ENCODE measurements at regions not wholly inside any gene's neighbourhood (a gene's known extent, or its start where the extent isn't known, plus 50 kb on each side); places are given as distances from the start of the nearest gene placed in this dataset.

DNA sequence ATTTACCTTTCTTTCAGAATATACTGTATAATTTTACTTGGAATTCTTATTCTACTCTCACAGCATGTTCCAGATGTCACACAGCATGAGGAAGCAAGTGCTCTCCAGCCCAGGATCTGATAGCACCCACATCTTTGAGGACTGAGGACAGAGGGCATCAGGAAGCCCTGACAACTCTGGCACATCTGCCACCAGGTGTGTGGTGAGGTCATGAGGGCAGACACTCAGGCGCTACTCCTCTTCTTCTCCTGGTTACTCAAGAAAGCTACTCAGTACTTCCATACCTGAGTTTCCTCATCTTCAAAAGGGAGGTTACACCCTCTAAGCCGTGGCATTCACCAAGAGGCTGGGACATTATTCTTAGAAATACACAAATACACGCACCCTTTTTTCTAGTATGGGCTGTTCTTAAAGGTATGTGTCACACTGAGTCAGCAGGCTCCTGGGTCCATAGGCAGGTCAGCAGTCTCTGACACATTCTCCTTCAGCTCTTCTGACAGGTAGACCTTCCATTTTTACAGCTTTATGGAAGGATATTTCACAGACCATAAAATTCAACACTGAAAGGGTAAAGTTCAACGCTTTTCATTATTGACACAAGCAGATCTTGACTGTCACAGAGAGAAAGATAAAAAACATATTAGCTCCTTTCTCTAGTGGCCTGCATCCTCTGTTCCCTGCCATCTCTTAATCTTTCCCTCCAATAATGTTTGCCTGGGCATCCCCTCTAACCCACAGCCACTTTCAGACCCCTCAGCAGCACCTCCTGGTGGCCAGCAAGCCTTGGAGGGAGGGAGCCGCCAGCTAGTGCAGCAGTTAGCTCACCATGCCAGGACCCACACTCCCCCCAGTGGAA is 103.2 kb upstream of the TJP1 start:
- H3K27me3 ChIP-seq = no peaks in the 10 kb centered on the region
- intact Hi-C loops (cut with DNase I) = loop anchor here in 9 of 10 donors (1.0 to 10.0 kb wide), 11 partner anchors 51 to 258 kb away; partner anchors contain the start of gene TJP1 (in 5 of the 9)
- TF ChIP-seq CTCF (IDR thresholded peaks at IDR 0.05) = peak; percentile 82 to 98 (median 90)

GRCh38 chr15:29924750-29925149 is 102.5 kb upstream of the TJP1 start:
- peak; percentile 54 to 89 (median 73) for ATAC-seq
- TF ChIP-seq CTCF (IDR thresholded peaks at IDR 0.05) = no peak
- peak overlapping the region in 6 of 10 donors; percentile 3 to 66 (median 24) for H3K27ac ChIP-seq
- WGBS, 2 donors = 0 to 6% methylated on average over 4 of the region's 4 CpGs
- H3K4me1 ChIP-seq = peaks cover 8 to 25% (median 17%) of the 10 kb centered on the region in 9 donors
- intact Hi-C loops (cut with DNase I) = loop anchor here in 9 of 10 donors (1.0 to 10.0 kb wide), 10 partner anchors 37 to 257 kb away; partner anchors contain the start of gene TJP1 (in 5 of the 9)
- H3K27me3 ChIP-seq = no peaks in the 10 kb centered on the region
- peak; percentile 18 to 39 for DNase-seq
- H3K4me3 ChIP-seq = no peak overlapping the region
- H3K36me3 ChIP-seq = no peaks in the 10 kb centered on the region
- no peaks in the 10 kb centered on the region for H3K9me3 ChIP-seq

More for the DNA sequence above, 103.2 kb upstream of the TJP1 start:
- ATAC-seq (peak; percentile 90 to 98 (median 95)), DNase-seq (peak; percentile 81 to 85)
- peak overlapping the region in 6 of 10 donors; percentile 3 to 66 (median 30) for H3K27ac ChIP-seq
- peaks cover 8 to 25% (median 17%) of the 10 kb centered on the region in 9 donors for H3K4me1 ChIP-seq
- no peak overlapping the region for H3K4me3 ChIP-seq
- H3K9me3 ChIP-seq = no peaks in the 10 kb centered on the region
- H3K36me3 ChIP-seq = no peaks in the 10 kb centered on the region
- 52 to 57% methylated on average over 5 of the region's 5 CpGs for WGBS, 2 donors

- intact Hi-C loops (cut with DNase I) = loop anchor here in 4 of 10 donors (5.0 to 10.0 kb wide), 4 partner anchors 35 to 227 kb away; no protein-coding TSS in a partner anchor
- H3K4me1 ChIP-seq = peaks cover 8 to 25% (median 17%) of the 10 kb centered on the region in 9 donors
- TF ChIP-seq CTCF (IDR thresholded peaks at IDR 0.05) = no peak
- no peak overlapping the region for H3K27ac ChIP-seq
- DNase-seq = no peak
- ATAC-seq = no peak
- no peaks in the 10 kb centered on the region for H3K9me3 ChIP-seq
- no peak overlapping the region for H3K4me3 ChIP-seq
- no peaks in the 10 kb centered on the region for H3K36me3 ChIP-seq
- no peaks in the 10 kb centered on the region for H3K27me3 ChIP-seq
Measured at GRCh38 chr15:29922191-29922590, 99.9 kb upstream of the TJP1 start.

GRCh38 chr15:29921130-29921601 is 98.9 kb upstream of the TJP1 start:
- DNase-seq (no peak), ATAC-seq (no peak)
- Histone ChIP-seq H3K9me3 (no peaks in the 10 kb centered on the region), H3K4me1 (peaks cover 8 to 25% (median 17%) of the 10 kb centered on the region in 9 donors), H3K4me3 (no peak overlapping the region), H3K27ac (no peak overlapping the region), H3K27me3 (no peaks in the 10 kb centered on the region), H3K36me3 (no peaks in the 10 kb centered on the region)
- WGBS, 2 donors = 63 to 72% methylated on average over 6 of the region's 6 CpGs
- intact Hi-C loops (cut with DNase I) = loop anchor here in 4 of 10 donors (2.0 to 10.0 kb wide), 5 partner anchors 34 to 226 kb away; no protein-coding TSS in a partner anchor
- TF ChIP-seq CTCF (IDR thresholded peaks at IDR 0.05) = no peak
